ENCODE measurements at regions not wholly inside any gene's neighbourhood (a gene's known extent, or its start where the extent isn't known, plus 50 kb on each side); places are given as distances from the start of the nearest gene placed in this dataset.

DNA sequence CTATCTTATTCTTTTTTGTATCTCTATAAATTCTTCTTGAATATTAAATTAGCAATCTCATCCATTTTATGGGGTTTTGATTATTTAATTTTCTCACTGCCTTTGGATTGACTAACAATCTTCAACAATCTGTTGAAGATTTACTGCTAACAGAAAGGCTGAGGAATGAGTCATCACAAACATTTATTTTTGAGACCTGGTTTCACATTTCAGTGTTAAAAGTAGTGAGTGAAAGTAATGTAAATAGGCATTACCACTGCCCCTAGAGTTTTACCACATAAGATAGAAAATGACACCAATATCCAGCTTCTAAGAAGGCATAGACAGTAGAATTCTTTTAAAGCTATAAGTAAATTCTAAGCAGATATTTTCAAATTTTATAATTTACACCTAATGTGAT is 472.8 kb downstream of the OLFM4 start:
- intact Hi-C loops (cut with micrococcal nuclease) = no loop called here
- Histone ChIP-seq H3K4me2 (ENCODE audit: insufficient read depth, low read length) (no peak overlapping the region), H3K79me2 (ENCODE audit: control insufficient read depth, insufficient read depth, low read length) (no peaks in the 10 kb centered on the region), H4K20me1 (replicated peaks; ENCODE audit: control insufficient read depth, extremely low read depth, insufficient read depth, low read length) (no peaks in the 10 kb centered on the region), H3K36me3 (ENCODE audit: control insufficient read depth in 2 of 2, extremely low read depth in 1 of 2, insufficient read depth in 2 of 2, low read length in 2 of 2) (no peaks in the 10 kb centered on the region), H3K9me3 (replicated peaks; ENCODE audit: control insufficient read depth, insufficient read depth, low read length) (no peaks in the 10 kb centered on the region), H3K27me3 (ENCODE audit: control insufficient read depth in 2 of 2, insufficient read depth in 2 of 2, low read length in 2 of 2) (no peaks in the 10 kb centered on the region), H3K27ac (ENCODE audit: insufficient read depth, low read depth, low read length) (no peak overlapping the region), H3K4me3 (replicated peaks in 1 of 3; ENCODE audit: insufficient read depth in 1 of 3, low read depth in 1 of 3, low read length in 3 of 3) (no peak overlapping the region), H3K9ac (replicated peaks; ENCODE audit: extremely low read depth, insufficient read depth, low read length) (no peak overlapping the region), H3K9me1 (replicated peaks; ENCODE audit: control insufficient read depth, extremely low read depth, insufficient read depth, low read length) (no peaks in the 10 kb centered on the region), H3K4me1 (ENCODE audit: control insufficient read depth, extremely low read depth, insufficient read depth, low read length) (no peaks in the 10 kb centered on the region), H2AFZ (ENCODE audit: low read depth, low read length) (no peak overlapping the region)
- ChIA-PET CTCF (no interaction called here), POLR2A (no interaction called here)
- TF ChIP-seq GATA2 (IDR thresholded peaks at IDR 0.05; ENCODE audit: insufficient read depth, insufficient read length, low read depth, low read length) (no peak), EZH2 (IDR thresholded peaks at IDR 0.05; ENCODE audit: borderline replicate concordance, low read depth, low read length, severe bottlenecking) (no peak), MYC (IDR thresholded peaks at IDR 0.05; ENCODE audit: low read depth, low read length) (no peak), FOS (IDR thresholded peaks at IDR 0.05; ENCODE audit: borderline replicate concordance, insufficient read depth, low read length) (no peak), POLR2AphosphoS5 (IDR thresholded peaks at IDR 0.05; ENCODE audit: insufficient read depth, low read depth, low read length) (no peak)
- TF ChIP-seq, protein P1, sequence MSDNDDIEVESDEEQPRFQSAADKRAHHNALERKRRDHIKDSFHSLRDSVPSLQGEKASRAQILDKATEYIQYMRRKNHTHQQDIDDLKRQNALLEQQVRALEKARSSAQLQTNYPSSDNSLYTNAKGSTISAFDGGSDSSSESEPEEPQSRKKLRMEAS (IDR thresholded peaks at IDR 0.05; ENCODE audit: insufficient read depth, insufficient read length) = no peak
- BruUV-seq (replicated peaks) = no TSS peak
- dilution Hi-C loops (cut with MboI; ENCODE audit: extremely low pct_ligation_motif_present, low sequenced_read_pairs) = no loop called here
- FAIRE-seq (no peak), DNase-seq (ENCODE audit: low read depth, low spot score) (no peak)

DNA sequence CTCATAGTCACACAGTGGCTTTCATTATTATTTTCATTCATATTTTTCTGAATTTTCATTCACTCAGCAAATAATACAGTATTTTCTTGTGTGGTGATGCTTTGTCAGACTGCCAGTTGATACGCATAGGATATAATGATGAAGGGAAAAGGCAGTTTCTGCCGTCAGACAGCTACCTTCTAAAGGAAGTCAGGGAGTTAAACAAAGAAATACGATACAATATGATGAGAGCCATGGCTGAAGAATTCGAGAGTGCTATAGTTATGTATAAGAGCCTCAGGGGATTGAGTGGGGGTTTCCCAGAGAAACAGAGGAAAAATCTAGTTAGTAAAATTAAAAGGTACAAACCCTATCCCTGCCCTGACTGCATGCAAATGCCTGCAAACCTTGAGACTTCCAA is 479.1 kb downstream of the OLFM4 start:
- no peaks in the 10 kb centered on the region for H3K79me2 ChIP-seq (ENCODE audit: control insufficient read depth, insufficient read depth, low read length)
- no peaks in the 10 kb centered on the region for H3K4me1 ChIP-seq (ENCODE audit: control insufficient read depth, extremely low read depth, insufficient read depth, low read length)
- dilution Hi-C loops (cut with MboI; ENCODE audit: extremely low pct_ligation_motif_present, low sequenced_read_pairs) = no loop called here
- no peak overlapping the region for H3K27ac ChIP-seq (ENCODE audit: insufficient read depth, low read depth, low read length)
- H2AFZ ChIP-seq (ENCODE audit: low read depth, low read length) = no peak overlapping the region
- H3K36me3 ChIP-seq (ENCODE audit: control insufficient read depth in 2 of 2, extremely low read depth in 1 of 2, insufficient read depth in 2 of 2, low read length in 2 of 2) = no peaks in the 10 kb centered on the region
- BruUV-seq (replicated peaks) = no TSS peak
- H3K27me3 ChIP-seq (ENCODE audit: control insufficient read depth in 2 of 2, insufficient read depth in 2 of 2, low read length in 2 of 2) = no peaks in the 10 kb centered on the region
- intact Hi-C loops (cut with micrococcal nuclease) = no loop called here
- no peak overlapping the region for H3K4me2 ChIP-seq (ENCODE audit: insufficient read depth, low read length)
- DNase-seq (ENCODE audit: low read depth, low spot score) (no peak), FAIRE-seq (no peak)
- no peak overlapping the region for H3K9ac ChIP-seq (replicated peaks; ENCODE audit: extremely low read depth, insufficient read depth, low read length)
- H4K20me1 ChIP-seq (replicated peaks; ENCODE audit: control insufficient read depth, extremely low read depth, insufficient read depth, low read length) = no peaks in the 10 kb centered on the region
- peaks cover 2% of the 10 kb centered on the region for H3K9me3 ChIP-seq (replicated peaks; ENCODE audit: control insufficient read depth, insufficient read depth, low read length)
- no peak overlapping the region for H3K4me3 ChIP-seq (replicated peaks in 1 of 3; ENCODE audit: insufficient read depth in 1 of 3, low read depth in 1 of 3, low read length in 3 of 3)
- ChIA-PET POLR2A (no interaction called here), CTCF (no interaction called here)
- no peak for TF ChIP-seq POLR2A (IDR thresholded peaks at IDR 0.05; ENCODE audit: low read depth, low read length)
- TF ChIP-seq, protein P1 (IDR thresholded peaks at IDR 0.05; ENCODE audit: insufficient read depth, insufficient read length) = no peak
- no peak for TF ChIP-seq POLR2AphosphoS5 (IDR thresholded peaks at IDR 0.05; ENCODE audit: insufficient read depth, low read depth, low read length)
- TF ChIP-seq FOS (IDR thresholded peaks at IDR 0.05; ENCODE audit: borderline replicate concordance, insufficient read depth, low read length) = no peak
- TF ChIP-seq JUN (IDR thresholded peaks at IDR 0.05; ENCODE audit: borderline replicate concordance, insufficient read depth, insufficient read length, low read depth) = no peak
- no peaks in the 10 kb centered on the region for H3K9me1 ChIP-seq (replicated peaks; ENCODE audit: control insufficient read depth, extremely low read depth, insufficient read depth, low read length)
